Fibroblast of the aortic adventitia (primary cell): ENCODE measurements at regions not wholly inside any gene's neighbourhood (a gene's known extent, or its start where the extent isn't known, plus 50 kb on each side); places are given as distances from the start of the nearest gene placed in this dataset.

Experiments
- DNase-seq: peaks from one replicate; pipeline ENCODE4 v3.0.0-alpha.2; 2010; ENCODE audit warnings: low read depth
- H3K4me3 ChIP-seq: 2 replicates; pipeline ENCODE4 v1.5.1; 2011; ENCODE audit warnings: low read depth, mild to moderate bottlenecking, control low read depth, low read length, moderate library complexity
- TF ChIP-seq, protein P1 (sequence below): IDR thresholded peaks from 2 replicates; pipeline ENCODE4 v1.5.1; 2011; ENCODE audit warnings: mild to moderate bottlenecking, low read length, control low read depth, inconsistent platforms; ENCODE audit not compliant: insufficient read depth

DNA sequence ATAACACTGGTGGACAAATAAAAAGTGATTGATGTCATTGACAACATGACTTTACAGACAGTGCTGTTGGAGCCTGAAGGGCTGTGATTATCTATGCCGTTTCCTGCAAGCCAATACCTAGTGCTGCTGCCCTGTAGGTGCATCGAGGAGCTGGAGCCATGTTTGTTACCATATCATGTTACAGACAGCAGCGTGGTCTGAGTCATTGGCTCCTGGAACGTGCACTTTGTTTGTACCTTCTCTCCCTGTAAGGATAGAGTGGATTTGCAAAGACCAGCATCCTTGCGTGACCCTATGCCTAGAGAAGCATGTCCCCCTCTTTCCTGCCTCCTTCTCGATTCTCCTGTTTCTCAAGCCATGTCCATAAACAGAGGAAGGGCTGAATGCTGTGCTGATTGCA lies 597.2 kb downstream of the TYW1 start:
- DNase-seq, result no peak
- no peak overlapping the region for H3K4me3 ChIP-seq
- TF ChIP-seq, protein P1, sequence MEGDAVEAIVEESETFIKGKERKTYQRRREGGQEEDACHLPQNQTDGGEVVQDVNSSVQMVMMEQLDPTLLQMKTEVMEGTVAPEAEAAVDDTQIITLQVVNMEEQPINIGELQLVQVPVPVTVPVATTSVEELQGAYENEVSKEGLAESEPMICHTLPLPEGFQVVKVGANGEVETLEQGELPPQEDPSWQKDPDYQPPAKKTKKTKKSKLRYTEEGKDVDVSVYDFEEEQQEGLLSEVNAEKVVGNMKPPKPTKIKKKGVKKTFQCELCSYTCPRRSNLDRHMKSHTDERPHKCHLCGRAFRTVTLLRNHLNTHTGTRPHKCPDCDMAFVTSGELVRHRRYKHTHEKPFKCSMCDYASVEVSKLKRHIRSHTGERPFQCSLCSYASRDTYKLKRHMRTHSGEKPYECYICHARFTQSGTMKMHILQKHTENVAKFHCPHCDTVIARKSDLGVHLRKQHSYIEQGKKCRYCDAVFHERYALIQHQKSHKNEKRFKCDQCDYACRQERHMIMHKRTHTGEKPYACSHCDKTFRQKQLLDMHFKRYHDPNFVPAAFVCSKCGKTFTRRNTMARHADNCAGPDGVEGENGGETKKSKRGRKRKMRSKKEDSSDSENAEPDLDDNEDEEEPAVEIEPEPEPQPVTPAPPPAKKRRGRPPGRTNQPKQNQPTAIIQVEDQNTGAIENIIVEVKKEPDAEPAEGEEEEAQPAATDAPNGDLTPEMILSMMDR, result no peak

DNA sequence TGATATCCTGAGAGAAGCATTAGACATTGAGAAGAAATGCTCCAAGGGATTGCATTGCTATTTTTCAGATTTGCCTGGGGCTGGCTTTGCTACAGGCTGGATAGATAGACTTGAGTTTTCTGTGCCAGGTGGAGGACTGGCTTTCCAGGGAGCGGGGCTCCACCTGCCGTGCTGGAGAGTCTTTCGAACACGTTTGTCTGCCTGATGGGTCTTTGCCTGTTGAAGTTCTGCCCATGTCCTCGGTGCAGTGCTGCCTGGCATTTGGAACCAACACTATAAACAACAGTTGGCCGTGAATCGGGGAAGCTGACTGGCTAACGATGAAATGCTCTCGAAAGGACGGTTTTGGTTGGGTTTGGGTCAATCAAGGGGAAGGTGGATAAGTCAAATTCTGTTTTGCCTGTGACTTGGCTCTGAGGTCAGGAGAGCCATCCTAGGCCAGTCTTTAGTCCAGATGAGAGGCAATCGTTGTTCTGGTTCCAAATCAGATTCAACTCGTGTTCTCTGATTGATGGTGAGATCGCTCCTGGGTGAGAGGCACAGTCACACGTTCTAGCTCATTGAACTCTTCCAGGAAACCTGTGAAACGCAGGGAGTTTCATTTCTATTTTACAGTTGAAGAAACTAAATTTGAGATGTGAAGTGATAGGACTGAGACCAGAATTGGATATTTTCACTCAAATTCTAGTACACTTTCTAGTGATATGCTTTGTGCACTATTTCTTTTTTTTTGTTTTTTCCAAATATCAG lies 599.0 kb downstream of the TYW1 start:
- H3K4me3 ChIP-seq, result no peak overlapping the region
- TF ChIP-seq, protein P1, result no peak
- no peak for DNase-seq

- TF ChIP-seq, protein P1, result no peak
Observed at GRCh38 chr7:67597161-67597560, 600.5 kb downstream of the TYW1 start.

GRCh38 chr7:67598469-67598868 lies 601.8 kb downstream of the TYW1 start:
- no peak overlapping the region for H3K4me3 ChIP-seq
- no peak for DNase-seq
- TF ChIP-seq, protein P1, result no peak

More at GRCh38 chr7:67597161-67597560, 600.5 kb downstream of the TYW1 start:
- H3K4me3 ChIP-seq, result no peak overlapping the region
- DNase-seq, result no peak

GRCh38 chr7:67599331-67600062 lies 602.9 kb downstream of the TYW1 start:
- H3K4me3 ChIP-seq, result no peak overlapping the region
- TF ChIP-seq, protein P1, result no peak
- no peak for DNase-seq

- DNase-seq, result no peak
- TF ChIP-seq, protein P1, result no peak
- H3K4me3 ChIP-seq, result no peak overlapping the region
Observed at GRCh38 chr7:67602246-67602887, 605.7 kb downstream of the TYW1 start.
